Lower leg skin (tissue), 4 donors: ENCODE measurements at regions not wholly inside any gene's neighbourhood (a gene's known extent, or its start where the extent isn't known, plus 50 kb on each side); places are given as distances from the start of the nearest gene placed in this dataset.

Experiments
- DNase-seq, 2 donors: peaks; one replicate each; pipeline ENCODE4 v3.0.0-alpha.2; 2019; ENCODE audit warnings: low spot score in 2 of 2
- H3K4me3 ChIP-seq: fragments of 200-600 bp; sonication (generic); 2 replicates; pipeline ENCODE4 v1.5.1; 2017; ENCODE audit warnings: mild to moderate bottlenecking, low read depth; ENCODE audit not compliant: poor library complexity, severe bottlenecking
- CTCF ChIP-seq, 3 donors: fragments of 450-650 bp; IDR thresholded peaks; one replicate each; pipeline ENCODE4 v1.5.1; 2016; ENCODE audit warnings: antibody characterized with exemption in 3 of 3, mild to moderate bottlenecking in 3 of 3, moderate library complexity in 2 of 3
- POLR2A ChIP-seq, 2 donors: fragments of 450-650 bp; IDR thresholded peaks; one replicate each; pipeline ENCODE4 v1.6.1; 2016 to 2017; ENCODE audit warnings: antibody characterized with exemption in 2 of 2, mild to moderate bottlenecking in 1 of 2, moderate library complexity in 1 of 2
- WGBS, 2 donors: methylation state at CpG; one replicate each; pipeline ENCODE4 v1.1.5; 2018; 5-methylcytosine and 5-hydroxymethylcytosine counted together
- intact Hi-C: fragments of 100-400 bp; cut with DNase I; formaldehyde crosslinking; loops from one replicate; pipeline ENCODE4 v1.15.0; 2023; ENCODE audit warnings: low total_unique reads

DNA sequence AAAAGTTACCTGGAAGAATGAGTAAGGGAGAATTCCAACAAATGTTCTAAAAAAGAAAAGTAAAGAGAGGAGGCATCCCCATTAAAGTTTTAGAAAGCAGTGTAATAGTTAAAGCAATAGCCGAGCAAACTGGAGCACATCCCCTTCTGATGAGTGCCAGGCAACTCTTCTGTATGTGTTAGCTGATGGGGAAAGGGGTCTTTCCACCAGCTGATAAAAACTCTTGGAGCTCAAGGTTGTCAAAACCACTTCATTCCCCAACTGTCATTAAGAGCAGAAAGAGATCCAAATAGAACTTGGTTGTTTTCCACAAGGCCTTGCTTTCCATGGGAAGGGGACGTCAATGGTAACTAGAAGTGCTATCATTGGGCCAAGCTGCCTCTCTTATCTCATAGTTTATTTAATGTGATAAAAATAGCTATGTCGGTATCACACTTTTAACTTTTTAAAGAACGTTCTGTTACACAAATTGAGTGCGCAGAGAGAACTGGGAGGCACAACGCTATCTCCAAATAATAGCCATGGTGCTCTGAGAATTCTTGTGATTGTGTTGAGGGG, 116.9 kb downstream of the POLR2M start:
- 89 to 93% methylated on average over 6 of the region's 6 CpGs for WGBS, 2 donors
- no peak overlapping the region for H3K4me3 ChIP-seq
- TF ChIP-seq POLR2A (IDR thresholded peaks at IDR 0.05) = no peak
- no peak for TF ChIP-seq CTCF (IDR thresholded peaks at IDR 0.05)
- intact Hi-C loops = no loop called here
- DNase-seq = no peak

DNA sequence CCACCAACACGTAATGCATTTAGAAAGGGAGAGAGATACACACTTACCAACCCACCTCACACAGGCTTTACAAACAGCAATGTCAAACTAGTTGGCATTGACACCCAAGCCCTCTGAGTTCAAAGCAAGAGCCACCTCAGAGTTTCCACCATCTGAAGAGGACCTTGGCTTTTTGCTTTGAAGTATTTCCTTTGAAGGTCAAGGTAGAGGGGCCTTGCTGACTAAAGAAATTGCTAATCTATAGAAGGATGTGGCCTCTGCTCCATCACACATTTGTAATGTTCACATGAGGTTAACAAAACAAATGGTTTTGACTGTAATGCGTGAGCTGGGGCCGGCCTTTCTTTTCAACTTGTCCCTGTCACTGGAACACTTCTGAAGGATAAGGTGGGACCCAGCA, 117.7 kb downstream of the POLR2M start:
- intact Hi-C loops = no loop called here
- no peak for DNase-seq
- H3K4me3 ChIP-seq = no peak overlapping the region
- WGBS, 2 donors = 89 to 97% methylated on average over 3 of the region's 3 CpGs
- TF ChIP-seq POLR2A (IDR thresholded peaks at IDR 0.05) (no peak), CTCF (IDR thresholded peaks at IDR 0.05) (no peak)

GRCh38 chr15:57827021-57827420, 120.5 kb downstream of the POLR2M start:
- TF ChIP-seq CTCF (IDR thresholded peaks at IDR 0.05) = no peak
- no peak for TF ChIP-seq POLR2A (IDR thresholded peaks at IDR 0.05)
- intact Hi-C loops = no loop called here
- no peak for DNase-seq
- WGBS, 2 donors = 84 to 88% methylated on average over 5 of the region's 5 CpGs
- no peak overlapping the region for H3K4me3 ChIP-seq

GRCh38 chr15:57827971-57828370, 121.5 kb downstream of the POLR2M start:
- 80 to 89% methylated on average over 2 of the region's 2 CpGs for WGBS, 2 donors
- no peak for DNase-seq
- intact Hi-C loops = no loop called here
- TF ChIP-seq POLR2A (IDR thresholded peaks at IDR 0.05) = no peak
- no peak for TF ChIP-seq CTCF (IDR thresholded peaks at IDR 0.05)
- H3K4me3 ChIP-seq = no peak overlapping the region

DNA sequence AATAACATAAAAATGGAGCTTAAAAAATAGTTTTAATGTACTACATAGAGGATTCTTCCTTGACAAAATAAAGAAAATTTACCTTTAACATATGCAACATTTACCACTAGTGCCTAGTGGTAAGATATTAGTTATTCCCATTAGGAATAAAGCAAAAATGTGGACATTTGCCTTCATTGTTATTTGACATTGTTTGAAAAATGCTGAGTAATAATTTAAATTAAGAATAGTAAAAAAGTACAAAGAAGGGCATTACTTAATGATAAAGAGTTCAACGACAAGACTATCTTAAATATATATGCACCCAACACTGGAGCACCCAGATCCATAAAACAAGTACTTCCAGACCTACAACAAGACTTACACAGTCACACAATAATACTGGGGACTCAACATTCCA, 125.7 kb downstream of the POLR2M start:
- intact Hi-C loops = no loop called here
- no peak for DNase-seq
- 95 to 96% methylated on average over 1 of the region's 1 CpG for WGBS, 2 donors
- TF ChIP-seq CTCF (IDR thresholded peaks at IDR 0.05) (no peak), POLR2A (IDR thresholded peaks at IDR 0.05) (no peak)
- H3K4me3 ChIP-seq = no peak overlapping the region

DNA sequence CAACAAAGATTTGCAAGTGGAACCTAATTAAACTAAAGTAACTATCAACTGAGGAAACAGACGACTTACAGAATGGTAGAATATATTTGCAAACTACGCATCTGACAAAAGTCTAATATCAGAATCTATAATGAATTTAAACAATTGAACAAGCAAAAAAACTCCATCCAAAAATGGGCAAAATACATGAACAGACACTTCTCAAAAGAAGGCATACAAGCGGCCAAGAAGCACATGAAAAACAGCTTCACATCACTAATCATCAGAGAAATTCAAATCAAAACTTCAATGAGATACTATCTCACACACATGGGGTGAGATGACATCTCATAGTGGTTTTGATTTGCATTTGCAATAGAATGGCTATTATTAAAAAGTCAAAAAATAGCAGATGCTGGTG, 128.6 kb downstream of the POLR2M start:
- DNase-seq = no peak
- intact Hi-C loops = no loop called here
- WGBS, 2 donors = 91 to 96% methylated on average over 3 of the region's 3 CpGs
- TF ChIP-seq CTCF (IDR thresholded peaks at IDR 0.05) (no peak), POLR2A (IDR thresholded peaks at IDR 0.05) (no peak)
- no peak overlapping the region for H3K4me3 ChIP-seq
